ENCODE measurements at regions not wholly inside any gene's neighbourhood (a gene's known extent, or its start where the extent isn't known, plus 50 kb on each side); places are given as distances from the start of the nearest gene placed in this dataset.

DNA sequence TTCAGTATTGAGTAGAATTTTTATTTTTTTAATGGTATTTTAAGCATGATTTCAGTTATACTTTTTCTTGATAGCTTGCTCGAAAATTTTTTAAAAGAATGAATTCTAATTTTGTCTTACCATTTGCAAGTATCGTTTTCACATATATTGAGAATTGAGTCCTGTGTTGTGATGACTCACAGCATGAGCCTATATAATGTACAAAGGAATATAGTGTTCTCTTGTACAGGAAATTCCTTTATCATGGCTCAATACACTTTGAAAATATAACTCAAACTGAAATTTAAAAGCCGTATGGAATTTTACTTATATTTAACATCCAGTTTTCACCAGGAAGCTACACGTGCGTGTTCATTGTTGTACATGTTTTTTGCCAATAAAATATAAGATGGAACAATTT is 161.1 kb upstream of the TMTC4 start:
- no peak overlapping the region for H3K14ac ChIP-seq (ENCODE audit: insufficient read depth, low read length)

More for the DNA sequence above, 161.1 kb upstream of the TMTC4 start:
- H3K4ac ChIP-seq (ENCODE audit: low read depth, low read length), result no peak overlapping the region
- H2AFZ ChIP-seq (ENCODE audit: low read length), result no peak overlapping the region
- Mint-ChIP-seq H3K36me3 (ENCODE audit: insufficient read depth in 1 of 3, low read depth in 3 of 3) (no peaks in the 10 kb centered on the region; a peak in 1 of 7 replicates), H3K9me3 (peaks cover 0 to 3% of the 10 kb centered on the region in 2 experiments; a peak in 1 of 5 replicates), H3K27ac (no peak overlapping the region), H3K27me3 (ENCODE audit: low read depth) (no peaks in the 10 kb centered on the region), H3K4me1 (peaks cover 5 to 7% of the 10 kb centered on the region in 2 experiments; a peak in 3 of 4 replicates), H3K4me3 (no peak overlapping the region)
- no CpG with 5 or more reads among the region's 5 CpGs for WGBS (ENCODE audit: extremely low coverage, insufficient read length, low lambda C conversion rate)
- H4K91ac ChIP-seq (ENCODE audit: insufficient read length, low read depth, low read length), result no peak overlapping the region
- no peaks in the 10 kb centered on the region for H3K23me2 ChIP-seq (ENCODE audit: insufficient read length, low read depth, low read length, poor library complexity, severe bottlenecking)
- no peak overlapping the region for H2BK12ac ChIP-seq (ENCODE audit: insufficient read length, low read depth, low read length)
- no peaks in the 10 kb centered on the region for H3K9me3 ChIP-seq (ENCODE audit: control insufficient read depth, low read depth, low read length)
- H2AK5ac ChIP-seq (ENCODE audit: insufficient read length, low read length), result no peak overlapping the region
- no peak overlapping the region for H2BK15ac ChIP-seq (ENCODE audit: low read depth, low read length)
- no peak for TF ChIP-seq CTCF (conservative IDR thresholded peaks at IDR 0.05)
- no peak overlapping the region for H3K27ac ChIP-seq (ENCODE audit: insufficient read length, low read depth, low read length)
- H2BK5ac ChIP-seq (ENCODE audit: insufficient read length, low read length), result no peak overlapping the region
- H3K9ac ChIP-seq (ENCODE audit: extremely low read depth, insufficient read length, low read length), result no peak overlapping the region
- H4K8ac ChIP-seq (replicated peaks; ENCODE audit: insufficient read length, low read depth, low read length), result no peak overlapping the region
- H3K18ac ChIP-seq (ENCODE audit: insufficient read length, low read depth, low read length), result no peak overlapping the region
- H2BK120ac ChIP-seq (ENCODE audit: low read depth, low read length, poor library complexity, severe bottlenecking), result no peak overlapping the region
- no peaks in the 10 kb centered on the region for H3K4me1 ChIP-seq (ENCODE audit: insufficient read depth, low read length)
- no peak overlapping the region for H4K5ac ChIP-seq (ENCODE audit: insufficient read length, low read depth, low read length)
- no peak overlapping the region for H3T11ph ChIP-seq (ENCODE audit: low read length)
- H4K20me1 ChIP-seq (ENCODE audit: control insufficient read depth, insufficient read depth, insufficient read length), result no peaks in the 10 kb centered on the region
- H2BK20ac ChIP-seq (ENCODE audit: low read depth, low read length, poor library complexity, severe bottlenecking), result no peak overlapping the region
- no peaks in the 10 kb centered on the region for H3K79me1 ChIP-seq (ENCODE audit: insufficient read depth, low read depth, low read length, poor library complexity, severe bottlenecking)
- no peak for DNase-seq
- no peaks in the 10 kb centered on the region for H3K79me2 ChIP-seq (ENCODE audit: insufficient read depth, low read length)
- H3K23ac ChIP-seq (ENCODE audit: insufficient read length, low read depth, low read length), result no peak overlapping the region
- H3K4me2 ChIP-seq (ENCODE audit: insufficient read depth, insufficient read length, low read length), result no peak overlapping the region
- no peaks in the 10 kb centered on the region for H3K27me3 ChIP-seq (ENCODE audit: insufficient read depth, low read length)
- H3K56ac ChIP-seq (ENCODE audit: insufficient read length, low read depth, low read length), result no peak overlapping the region

All from H9 (cell line).